GM18499 (cell line): ENCODE measurements at regions not wholly inside any gene's neighbourhood (a gene's known extent, or its start where the extent isn't known, plus 50 kb on each side); places are given as distances from the start of the nearest gene placed in this dataset.

Experiments used
- ATAC-seq: cut with Tn5 transposase; IDR thresholded peaks from one replicate; pipeline ENCODE4 v1.9.1; 2021; ENCODE audit warnings: moderate number of reproducible peaks; ENCODE audit not compliant: insufficient read depth, unreplicated experiment

DNA sequence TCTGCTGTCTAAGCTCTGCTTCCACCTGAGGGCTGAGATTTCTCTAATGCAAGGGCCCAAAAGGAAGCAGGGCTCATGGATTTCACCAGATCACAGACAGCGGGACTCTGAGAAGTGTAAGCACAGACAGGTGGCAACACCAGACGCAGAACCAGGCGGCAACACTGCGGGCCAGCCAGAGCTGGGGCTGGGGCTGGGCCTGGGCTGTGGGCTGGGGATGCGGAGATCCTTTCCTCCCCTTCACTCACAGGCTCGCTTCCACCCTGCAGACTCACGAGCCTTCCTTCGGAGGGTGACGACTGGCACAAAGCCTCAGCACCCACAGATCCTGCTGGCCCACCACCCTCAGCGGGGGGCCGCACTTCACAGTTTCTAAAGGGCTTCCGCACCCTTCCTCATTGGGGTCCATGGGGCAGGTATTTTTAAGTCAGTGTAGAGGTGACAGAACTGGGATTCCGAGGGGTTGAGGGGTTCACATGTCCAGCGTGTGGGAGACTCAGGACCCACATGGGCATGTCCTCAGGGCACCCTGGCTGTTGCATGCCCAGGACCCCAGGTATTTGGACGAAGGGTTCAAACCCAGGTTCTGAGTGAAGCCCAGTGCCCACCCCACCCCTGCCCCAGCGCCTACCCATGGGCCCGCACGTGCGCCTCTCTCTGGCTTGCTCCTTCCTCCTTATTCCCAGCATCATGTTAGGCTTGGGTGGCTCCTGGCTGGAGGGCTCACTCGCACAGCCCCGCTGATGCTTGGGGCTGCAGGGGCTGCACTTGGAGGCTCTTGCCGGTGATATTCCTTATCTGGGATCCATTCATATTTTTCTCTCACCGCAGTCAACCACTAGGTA is 137.3 kb upstream of the GPR12 start:
- ATAC-seq: no peak

DNA sequence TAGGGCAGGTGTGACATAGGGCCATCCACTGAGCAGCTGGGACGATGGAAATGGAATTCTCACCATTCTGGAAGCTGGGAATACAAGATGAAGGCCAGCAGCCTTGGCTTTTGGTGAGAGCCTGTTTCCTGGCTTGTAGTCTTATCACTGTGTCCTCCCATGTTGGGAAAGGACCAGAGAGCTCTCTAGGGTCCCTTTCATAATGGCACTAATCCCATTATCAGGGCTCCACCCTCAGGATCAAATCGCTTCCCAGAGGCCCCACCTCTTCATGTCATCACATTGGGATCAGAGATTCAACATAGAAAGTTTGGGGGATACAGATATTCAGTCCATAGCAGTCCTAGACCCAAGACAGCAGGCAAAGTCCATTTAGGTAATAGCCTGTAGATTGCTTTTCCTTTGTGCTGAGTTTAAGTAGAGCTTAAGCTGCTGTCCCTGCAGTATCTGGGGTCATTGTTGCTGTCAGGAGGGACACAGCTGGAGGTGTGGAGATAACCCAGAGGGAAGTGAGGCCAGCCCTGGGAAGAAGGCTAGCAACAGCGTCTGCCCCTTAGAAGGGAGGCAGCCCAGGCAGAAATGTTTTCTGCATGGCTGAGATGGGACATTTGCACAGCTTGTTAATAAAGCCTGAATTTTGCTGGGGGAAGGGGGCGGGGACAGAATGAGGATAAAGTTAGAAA is 136.5 kb upstream of the GPR12 start:
- ATAC-seq: no peak

DNA sequence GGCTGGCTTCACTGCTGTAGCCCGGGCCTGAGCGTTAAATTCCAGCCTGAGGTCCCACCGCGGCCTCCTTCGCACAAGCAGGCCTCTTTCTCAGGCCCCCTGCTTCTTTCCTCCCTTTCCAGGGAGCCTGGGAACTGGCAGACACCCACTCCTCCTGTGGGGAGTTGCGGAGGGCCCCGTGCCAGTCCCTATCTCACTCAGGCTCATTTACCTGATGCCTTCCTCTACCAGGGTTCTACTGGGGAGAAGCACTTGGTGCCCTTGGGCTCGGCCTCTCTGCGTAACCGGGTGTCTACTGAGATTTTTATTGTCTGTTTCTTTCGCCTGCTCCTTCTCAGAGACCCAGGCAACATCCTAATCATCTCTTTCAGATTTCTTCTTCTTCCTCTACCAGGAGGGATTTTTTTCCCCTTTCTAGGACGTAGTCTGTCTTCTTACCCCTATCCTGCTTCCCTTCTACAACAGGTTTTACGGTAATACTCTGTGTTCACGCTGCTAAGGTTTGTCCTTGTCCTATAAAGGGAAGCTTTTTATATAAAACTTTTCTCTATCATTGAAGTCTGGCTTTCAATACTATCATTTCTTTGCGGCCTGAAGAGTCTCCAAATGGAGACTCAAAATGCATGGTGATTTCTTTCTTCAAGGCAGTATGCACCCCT is 135.4 kb upstream of the GPR12 start:
- ATAC-seq: no peak

DNA sequence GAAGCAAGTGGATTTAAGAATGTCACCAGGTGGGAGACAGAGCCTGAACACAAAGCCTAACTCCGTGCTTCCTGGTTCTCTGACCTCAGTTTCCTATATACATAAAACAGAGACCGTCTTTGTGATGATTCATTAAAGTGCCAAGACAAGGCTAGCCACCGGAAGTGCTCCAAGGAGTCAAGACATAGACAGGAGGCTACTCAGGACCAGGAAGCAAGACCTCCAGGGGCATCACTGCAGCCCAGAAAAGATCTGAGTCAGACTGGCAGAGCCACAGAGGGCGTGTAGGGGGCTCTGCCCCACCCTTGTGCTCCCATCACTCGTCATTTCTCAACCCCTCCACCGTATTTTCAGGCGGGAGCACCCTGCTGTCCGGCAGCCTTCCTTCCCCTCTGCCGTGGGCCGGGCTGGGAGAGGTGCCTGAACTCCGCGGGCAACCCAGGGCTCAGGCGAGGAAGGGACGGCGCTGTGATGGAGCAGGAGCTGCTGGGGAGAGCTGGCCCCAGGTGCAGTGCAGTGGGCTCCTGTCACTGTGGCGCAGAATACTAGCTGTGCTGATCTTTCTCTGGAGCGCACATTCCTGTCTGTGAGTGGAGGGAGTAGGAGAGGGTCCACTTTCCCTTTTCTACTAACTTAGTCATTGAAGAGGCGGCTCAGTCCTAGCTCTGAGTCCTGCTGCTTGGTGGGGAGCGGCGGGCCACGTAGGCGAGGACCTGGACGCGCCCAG is 134.7 kb upstream of the GPR12 start:
- no peak for ATAC-seq

DNA sequence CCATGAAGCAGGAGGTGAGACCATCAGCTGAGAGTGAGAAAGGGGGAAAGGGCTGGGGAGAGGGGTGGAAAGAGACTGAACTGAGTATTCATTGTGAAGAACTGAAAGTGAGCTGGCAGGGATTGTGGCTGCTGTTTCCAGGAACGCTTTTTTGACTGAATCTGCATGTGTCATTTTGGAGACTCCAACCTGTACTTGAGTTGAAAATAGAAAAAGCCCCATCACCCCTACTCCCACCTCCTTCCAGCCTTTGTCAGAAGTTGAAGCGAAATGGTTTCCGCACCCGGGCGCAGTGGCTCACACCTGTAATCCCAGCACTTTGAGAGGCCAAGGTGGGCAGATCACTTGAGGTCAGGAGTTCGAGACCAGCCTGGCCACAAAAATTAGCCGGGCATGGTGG is 128.0 kb upstream of the GPR12 start:
- ATAC-seq: no peak

DNA sequence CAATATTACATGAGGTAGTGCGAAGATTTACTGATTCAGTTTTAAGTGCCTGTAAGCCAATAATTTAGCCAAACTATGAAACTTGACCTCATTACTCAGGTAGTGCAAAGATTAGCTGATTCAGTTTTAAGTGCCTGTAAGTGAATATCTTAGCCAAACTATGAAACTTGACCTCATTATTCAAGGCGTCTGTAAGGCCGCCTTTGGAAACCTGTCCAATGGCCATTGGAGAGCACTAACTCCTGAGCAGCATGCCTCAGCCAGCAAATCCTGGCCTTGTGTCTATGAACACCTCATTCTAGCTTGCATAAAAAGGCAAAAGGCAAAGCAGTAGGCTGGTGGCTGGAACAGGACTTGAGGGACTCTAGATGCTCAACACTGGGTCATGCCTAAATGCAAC is 127.0 kb upstream of the GPR12 start:
- no peak for ATAC-seq

DNA sequence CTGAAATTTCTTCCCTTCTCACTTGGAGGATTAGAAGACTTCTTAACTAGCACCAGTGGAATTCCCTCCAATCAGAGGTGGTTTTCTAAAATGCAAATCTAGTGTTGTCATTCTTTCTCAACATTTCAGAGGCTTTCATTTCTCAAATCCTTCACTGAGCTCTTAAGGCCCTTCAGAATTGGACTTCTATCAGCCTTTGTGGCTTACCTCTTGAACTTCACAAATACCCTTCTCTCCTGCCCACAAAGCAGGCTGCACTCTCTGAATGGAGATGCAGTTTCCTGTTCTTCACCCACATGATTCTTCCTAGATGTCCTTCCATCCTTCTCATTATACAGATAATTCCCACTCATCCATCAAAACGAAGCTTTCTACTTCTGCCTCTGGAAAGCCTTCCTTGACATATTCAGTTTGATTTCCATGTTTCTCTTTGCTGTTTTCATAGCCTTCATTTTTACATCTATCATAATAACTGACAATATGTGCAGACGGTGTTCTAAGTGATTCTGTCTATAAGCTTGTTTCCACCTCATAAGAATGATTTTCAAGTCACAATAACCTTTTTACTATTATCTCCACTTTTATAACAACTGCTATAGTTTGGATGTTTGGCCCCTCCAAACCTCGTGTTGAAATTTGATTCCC is 123.1 kb upstream of the GPR12 start:
- no peak for ATAC-seq

DNA sequence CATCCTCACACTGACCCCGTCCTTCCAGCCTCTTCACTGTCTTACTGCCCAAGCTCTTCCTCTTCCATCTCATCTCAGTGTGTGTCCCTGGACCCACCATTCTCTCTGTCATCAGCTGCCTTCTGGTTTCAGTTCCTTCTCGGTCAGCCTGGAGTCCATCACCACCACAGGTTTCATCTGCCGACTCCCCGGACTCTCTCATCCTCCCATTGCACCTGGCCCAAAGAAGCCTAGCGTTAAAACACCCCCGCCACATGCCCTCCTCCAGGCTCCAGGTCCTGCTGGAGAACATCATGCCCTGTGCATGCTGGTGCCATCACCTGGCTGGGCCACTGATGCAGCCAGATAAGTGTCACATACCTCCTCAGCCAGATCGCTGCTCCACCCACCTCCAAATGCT is 122.1 kb upstream of the GPR12 start:
- no peak for ATAC-seq

DNA sequence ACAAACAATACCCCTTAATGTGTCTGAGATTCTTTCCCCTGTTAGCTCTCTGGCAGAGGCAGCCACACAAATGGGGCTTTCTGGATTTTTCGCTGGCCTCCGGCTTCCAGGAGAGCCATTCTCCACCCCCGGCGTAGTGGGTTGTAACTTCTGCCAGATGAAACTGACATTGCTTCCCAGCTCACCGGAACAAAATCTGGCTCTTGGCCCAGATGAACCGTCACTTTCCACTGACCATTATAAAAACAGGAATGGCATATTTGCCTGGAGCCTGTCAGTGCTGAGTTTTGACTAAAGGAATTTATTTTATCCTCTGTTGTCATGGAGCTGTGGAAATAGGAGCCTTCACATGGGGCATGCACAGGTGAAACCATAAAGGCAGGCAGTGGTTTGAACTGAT is 120.6 kb upstream of the GPR12 start:
- ATAC-seq: no peak

DNA sequence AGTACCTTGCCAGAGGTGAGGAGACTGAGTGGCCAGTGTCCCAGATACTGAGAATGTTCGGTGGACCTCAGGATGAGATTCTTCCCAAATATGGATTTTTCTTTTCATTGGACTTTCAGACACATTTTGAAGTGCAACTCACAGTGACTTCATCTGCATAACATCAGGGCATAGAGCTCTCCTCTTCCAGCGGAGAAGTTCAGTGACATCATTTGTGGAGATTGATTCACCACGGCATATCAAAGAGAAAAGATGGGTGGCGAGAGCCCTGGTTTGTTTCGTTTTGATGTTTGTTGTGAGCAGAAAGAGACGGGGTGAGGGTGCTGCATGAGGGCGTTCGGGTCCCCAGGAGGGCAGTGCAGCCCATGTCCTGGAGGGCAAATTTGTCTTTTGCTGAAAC is 120.1 kb upstream of the GPR12 start:
- ATAC-seq: no peak

DNA sequence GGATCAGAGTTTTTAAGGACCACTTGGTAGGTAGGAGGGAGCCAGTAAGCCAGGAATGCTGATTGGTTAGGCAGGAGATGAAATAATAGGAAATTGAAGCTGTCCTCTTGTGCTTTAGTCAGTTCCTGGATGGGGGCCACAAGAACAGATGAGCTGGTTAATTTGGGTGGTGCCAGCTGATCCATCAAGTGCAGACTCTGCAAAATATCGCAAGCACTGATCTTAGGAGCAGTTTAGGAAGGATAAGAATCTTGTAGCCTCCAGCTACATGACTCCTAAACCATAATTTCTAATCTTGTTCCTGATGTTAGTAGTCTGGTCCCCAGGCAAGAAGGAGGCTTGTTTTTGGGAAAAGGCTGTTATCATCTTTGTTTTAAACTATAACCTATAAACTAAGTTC is 117.9 kb upstream of the GPR12 start:
- ATAC-seq: no peak

DNA sequence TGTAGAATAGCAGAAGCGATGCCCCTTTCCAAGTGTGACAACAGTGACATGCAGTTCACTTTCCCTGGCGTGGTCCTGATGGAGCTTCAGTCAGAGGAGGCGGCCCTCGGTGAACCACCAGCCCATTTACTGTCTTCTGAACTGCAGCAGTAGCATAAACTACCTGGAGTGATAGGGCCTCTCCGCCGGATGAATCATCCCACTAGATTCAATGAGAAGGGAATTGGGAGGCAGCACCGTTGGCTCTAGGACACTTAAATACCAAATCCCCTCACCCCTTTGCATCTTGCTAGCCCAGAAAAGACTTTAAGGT is 112.8 kb upstream of the GPR12 start:
- ATAC-seq: no peak

DNA sequence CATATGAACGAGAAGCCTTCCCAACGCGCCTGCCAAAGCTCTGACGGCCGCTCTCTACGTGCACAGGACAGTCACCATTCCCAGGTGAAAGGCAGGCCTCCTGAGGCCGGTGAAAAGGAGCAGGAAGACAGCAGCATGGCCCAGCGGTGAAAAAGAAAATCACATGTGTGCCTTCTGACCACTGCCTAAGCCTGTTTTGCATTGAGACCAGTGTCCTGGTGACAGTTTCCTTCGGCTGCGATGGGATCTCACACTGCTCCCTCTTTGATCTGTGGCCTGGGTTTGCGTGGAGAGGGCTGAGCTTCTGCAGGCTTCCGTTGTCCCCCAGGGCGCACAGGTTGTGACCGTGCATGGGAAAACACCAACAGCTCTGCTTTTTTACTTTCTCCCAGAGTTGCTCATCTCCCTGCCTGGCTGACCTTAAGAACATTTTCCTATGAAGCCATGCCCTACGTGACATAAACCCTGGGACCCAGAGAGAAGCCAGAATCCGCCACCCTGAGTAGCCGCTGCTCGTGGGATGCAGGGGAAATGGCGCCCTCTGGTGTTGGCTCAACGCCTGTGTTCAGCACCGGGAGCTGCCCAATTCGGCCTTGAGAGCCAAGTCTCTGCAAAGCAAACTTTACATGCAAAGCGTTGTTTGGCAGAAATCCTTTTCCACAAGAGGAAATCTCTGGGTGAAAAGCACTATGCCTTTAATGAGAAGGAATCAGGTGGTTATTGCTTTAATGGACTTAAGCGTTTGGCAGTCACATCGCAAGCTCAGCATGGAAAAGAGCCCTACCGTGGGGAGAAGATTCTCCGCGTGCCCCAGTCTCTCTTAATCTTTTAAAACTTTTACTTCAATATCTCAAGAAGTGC is 112.2 kb upstream of the GPR12 start:
- ATAC-seq: no peak

DNA sequence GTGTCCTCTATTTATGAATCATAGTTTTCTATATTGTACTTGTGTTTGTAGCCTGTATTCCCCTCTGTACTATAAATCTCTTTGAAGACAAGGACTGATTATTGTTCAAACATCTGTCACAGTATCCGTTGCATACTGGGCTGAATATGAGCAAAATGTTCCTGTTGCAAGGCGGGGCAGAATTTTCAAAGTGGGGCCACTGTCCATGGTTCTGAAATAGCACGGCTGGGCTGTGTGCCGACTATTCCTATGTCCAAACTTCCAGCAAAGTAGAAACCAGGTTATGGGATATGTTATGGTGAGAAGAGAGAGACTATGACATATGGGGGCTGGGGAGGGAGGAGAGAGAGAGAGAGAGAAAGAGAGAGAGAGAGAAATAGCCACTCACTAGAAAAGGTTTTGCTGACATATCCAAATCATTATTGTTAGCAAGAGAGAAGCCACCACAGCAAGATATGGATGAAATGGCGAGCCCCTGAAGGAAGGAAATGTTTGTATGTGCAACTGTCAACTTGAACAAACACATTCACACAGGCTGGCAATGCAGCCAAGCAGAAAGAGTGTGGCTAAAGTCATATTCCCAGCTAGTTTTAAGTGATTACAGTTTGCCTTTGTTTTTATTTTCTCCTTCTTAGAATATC is 107.0 kb upstream of the GPR12 start:
- no peak for ATAC-seq

DNA sequence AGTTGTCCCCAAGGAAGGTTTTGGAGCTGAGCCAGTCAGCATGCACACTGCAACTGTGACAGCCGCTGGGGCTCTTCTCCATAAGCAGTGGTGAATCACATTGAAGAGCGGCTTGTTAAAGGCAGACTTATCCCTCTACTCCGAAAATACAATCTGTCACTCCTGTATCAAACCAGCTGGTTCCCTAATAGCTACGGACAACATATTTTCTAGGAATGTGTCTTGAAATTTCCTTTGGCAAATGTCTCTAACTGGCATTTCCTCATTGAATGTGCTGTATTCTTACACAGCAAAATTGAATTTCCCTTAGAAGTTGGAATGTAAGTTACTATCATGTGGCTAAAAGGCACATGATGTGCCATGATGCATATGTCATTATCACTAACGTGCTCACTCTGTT is 104.0 kb upstream of the GPR12 start:
- no peak for ATAC-seq

DNA sequence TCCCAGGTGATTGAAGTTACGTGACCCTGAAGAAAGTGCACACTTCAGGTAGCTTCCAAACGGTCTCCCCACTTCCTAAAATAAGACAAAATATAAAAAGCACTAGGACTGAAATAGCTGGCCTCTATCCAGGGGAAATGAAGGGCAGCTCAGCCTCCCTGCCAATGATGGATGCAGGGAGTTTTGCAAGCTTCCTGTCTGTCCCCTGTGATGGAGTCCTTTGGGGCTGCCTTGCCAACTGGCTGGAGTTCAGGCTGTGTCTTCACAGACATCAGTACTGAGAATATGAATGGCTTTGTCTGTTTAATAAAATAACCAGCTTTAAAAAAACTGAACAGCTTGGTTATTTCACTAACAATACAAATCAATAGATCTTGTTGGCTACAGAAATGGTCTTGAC is 101.4 kb upstream of the GPR12 start:
- no peak for ATAC-seq

DNA sequence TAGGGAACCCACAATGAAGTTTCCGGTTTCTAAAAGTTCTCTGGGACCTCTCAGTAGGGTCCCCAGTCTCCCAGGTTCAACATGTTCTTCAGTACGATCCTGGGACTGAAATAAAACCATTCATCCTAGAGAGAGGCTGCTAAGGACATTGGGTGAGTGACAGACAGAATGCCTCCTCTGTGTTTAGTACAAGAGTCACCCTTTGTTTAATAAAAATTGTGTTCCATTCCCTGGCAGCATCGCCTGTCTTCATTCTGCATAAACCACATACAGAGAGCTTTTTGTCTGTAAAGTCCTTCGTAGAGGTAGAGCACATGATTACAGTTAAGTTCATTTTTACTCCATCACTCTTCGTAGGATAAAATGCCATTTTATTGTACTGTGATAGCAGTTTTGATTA is 95.3 kb upstream of the GPR12 start:
- ATAC-seq: no peak

DNA sequence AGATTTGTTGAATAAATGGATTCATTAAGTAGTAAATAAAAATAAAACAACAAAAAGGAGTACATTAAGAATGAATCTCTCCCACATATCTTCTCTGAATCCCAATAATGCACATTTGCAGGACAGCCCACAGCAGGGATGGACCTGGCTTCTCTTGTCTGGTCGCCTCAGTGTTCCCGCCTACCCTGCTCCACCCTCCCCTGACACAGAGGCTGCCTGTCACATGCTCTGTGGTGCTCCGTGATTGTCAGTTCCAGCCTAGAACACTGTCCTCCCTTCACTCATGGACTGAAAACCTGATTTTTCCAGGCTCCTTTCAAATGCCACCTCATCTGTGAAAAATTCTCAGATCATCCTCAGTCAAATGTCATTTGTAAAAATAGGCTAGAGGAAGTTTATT is 94.5 kb upstream of the GPR12 start:
- ATAC-seq: no peak

DNA sequence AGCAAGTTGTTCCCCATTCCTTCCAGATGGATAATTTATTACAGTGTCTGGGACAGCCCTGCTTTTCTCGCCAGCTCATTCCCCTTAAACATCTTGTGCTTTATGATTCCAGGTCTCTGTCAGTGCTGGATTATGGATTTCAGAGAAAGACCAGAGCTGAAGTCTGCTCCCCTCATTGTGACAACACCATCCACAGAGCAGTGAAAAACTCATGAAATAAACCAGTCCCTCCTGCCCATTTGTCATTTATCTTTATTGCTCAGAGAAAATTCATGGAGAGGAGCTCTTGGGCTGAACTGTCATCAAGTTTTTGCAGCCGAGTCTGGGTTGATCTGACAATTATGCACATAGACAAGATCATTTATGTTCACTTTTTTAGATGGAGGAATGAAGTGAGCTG is 92.7 kb upstream of the GPR12 start:
- ATAC-seq: no peak
